NT2/D1 (cell line): ENCODE measurements at regions not wholly inside any gene's neighbourhood (a gene's known extent, or its start where the extent isn't known, plus 50 kb on each side); places are given as distances from the start of the nearest gene placed in this dataset.

Experiments
- SUZ12 ChIP-seq: IDR thresholded peaks from 2 replicates; pipeline ENCODE4 v1.6.1; 2011; ENCODE audit not compliant: insufficient read length, insufficient read depth; ENCODE audit errors: extremely low read depth
- YY1 ChIP-seq: IDR thresholded peaks from 2 replicates; pipeline ENCODE4 v1.6.1; 2011; ENCODE audit not compliant: insufficient read length, insufficient read depth

- TF ChIP-seq YY1 (no peak), SUZ12 (no peak)
Measured at GRCh38 chr1:194103516-194104246, 917.3 kb upstream of the B3GALT2 start.
